Fibroblast of the aortic adventitia (primary cell): ENCODE measurements at regions not wholly inside any gene's neighbourhood (a gene's known extent, or its start where the extent isn't known, plus 50 kb on each side); places are given as distances from the start of the nearest gene placed in this dataset.

Source experiments
- DNase-seq: peaks from one replicate; pipeline ENCODE4 v3.0.0-alpha.2; 2010; ENCODE audit warnings: low read depth
- H3K4me3 ChIP-seq: 2 replicates; pipeline ENCODE4 v1.5.1; 2011; ENCODE audit warnings: low read depth, mild to moderate bottlenecking, control low read depth, low read length, moderate library complexity
- TF ChIP-seq, protein P1 (sequence below): IDR thresholded peaks from 2 replicates; pipeline ENCODE4 v1.5.1; 2011; ENCODE audit warnings: mild to moderate bottlenecking, low read length, control low read depth, inconsistent platforms; ENCODE audit not compliant: insufficient read depth

DNA sequence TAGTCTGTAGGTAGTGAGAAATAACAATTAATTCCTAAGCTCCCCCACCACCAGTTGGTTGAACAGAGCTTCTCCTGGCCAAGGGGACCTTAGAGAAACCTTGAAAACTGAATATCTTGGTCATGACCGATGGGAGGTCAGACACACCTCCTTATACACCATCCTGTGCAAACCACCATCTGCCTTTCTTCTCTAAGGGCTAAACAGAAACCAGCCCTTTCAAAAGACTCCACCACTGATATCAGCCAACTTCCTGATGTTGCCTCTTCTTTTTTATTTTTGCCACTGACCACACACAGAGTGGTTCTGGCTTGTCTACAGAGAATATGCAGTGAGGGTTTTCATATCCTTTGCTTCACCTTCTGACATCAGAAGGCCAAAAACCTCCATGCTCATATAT is 977.7 kb upstream of the SEL1L start:
- TF ChIP-seq, protein P1, sequence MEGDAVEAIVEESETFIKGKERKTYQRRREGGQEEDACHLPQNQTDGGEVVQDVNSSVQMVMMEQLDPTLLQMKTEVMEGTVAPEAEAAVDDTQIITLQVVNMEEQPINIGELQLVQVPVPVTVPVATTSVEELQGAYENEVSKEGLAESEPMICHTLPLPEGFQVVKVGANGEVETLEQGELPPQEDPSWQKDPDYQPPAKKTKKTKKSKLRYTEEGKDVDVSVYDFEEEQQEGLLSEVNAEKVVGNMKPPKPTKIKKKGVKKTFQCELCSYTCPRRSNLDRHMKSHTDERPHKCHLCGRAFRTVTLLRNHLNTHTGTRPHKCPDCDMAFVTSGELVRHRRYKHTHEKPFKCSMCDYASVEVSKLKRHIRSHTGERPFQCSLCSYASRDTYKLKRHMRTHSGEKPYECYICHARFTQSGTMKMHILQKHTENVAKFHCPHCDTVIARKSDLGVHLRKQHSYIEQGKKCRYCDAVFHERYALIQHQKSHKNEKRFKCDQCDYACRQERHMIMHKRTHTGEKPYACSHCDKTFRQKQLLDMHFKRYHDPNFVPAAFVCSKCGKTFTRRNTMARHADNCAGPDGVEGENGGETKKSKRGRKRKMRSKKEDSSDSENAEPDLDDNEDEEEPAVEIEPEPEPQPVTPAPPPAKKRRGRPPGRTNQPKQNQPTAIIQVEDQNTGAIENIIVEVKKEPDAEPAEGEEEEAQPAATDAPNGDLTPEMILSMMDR: no peak
- no peak for DNase-seq
- H3K4me3 ChIP-seq: no peak overlapping the region

- no peak for DNase-seq
- TF ChIP-seq, protein P1: no peak
- no peak overlapping the region for H3K4me3 ChIP-seq
These were observed 987.1 kb upstream of the SEL1L start for GRCh38 chr14:82520765-82521164.

GRCh38 chr14:82521191-82521590 is 987.5 kb upstream of the SEL1L start:
- no peak overlapping the region for H3K4me3 ChIP-seq
- TF ChIP-seq, protein P1: no peak
- DNase-seq: no peak

DNA sequence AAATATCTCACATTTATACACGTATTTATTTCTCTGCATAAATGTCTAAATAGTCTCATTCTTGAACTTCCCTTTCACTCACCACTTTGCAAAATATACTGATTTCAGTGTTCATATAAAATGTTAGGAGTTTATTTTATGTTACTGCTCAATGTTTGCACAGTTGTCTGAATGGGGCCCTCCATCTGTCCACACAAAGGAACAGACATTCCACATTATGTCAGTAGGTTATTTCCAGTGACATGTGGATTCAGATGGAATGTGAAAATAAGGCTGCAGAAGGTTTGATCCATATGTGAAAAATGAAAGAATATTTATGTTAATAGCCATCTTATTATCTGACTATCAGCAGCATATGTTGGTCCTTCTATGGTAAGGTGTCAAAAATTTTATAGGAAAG is 994.4 kb upstream of the SEL1L start:
- DNase-seq: no peak
- TF ChIP-seq, protein P1: no peak
- no peak overlapping the region for H3K4me3 ChIP-seq

GRCh38 chr14:82533351-82533750 is 999.7 kb upstream of the SEL1L start:
- H3K4me3 ChIP-seq: no peak overlapping the region
- DNase-seq: no peak
- TF ChIP-seq, protein P1: no peak

- no peak overlapping the region for H3K4me3 ChIP-seq
- TF ChIP-seq, protein P1: no peak
- no peak for DNase-seq
These were observed 1002.9 kb upstream of the SEL1L start for GRCh38 chr14:82536566-82536965.

GRCh38 chr14:82537831-82538230 is 1004.2 kb upstream of the SEL1L start:
- H3K4me3 ChIP-seq: no peak overlapping the region
- TF ChIP-seq, protein P1: no peak
- DNase-seq: no peak
